Umbilical cord (tissue), 1 donor: ENCODE measurements at regions not wholly inside any gene's neighbourhood (a gene's known extent, or its start where the extent isn't known, plus 50 kb on each side); places are given as distances from the start of the nearest gene placed in this dataset.

Source experiments
- DNase-seq: peaks from one replicate; pipeline ENCODE4 v3.0.0-alpha.2; 2015; ENCODE audit warnings: low spot score

- no peak for DNase-seq
Measured at GRCh38 chr3:74351213-74351612, 263.2 kb downstream of the CNTN3 start.

GRCh38 chr3:74349015-74349414 is 265.4 kb downstream of the CNTN3 start:
- no peak for DNase-seq

GRCh38 chr3:74347563-74348268 is 266.7 kb downstream of the CNTN3 start:
- no peak for DNase-seq

GRCh38 chr3:74346896-74347295 is 267.6 kb downstream of the CNTN3 start:
- DNase-seq = no peak

GRCh38 chr3:74345701-74346100 is 268.8 kb downstream of the CNTN3 start:
- DNase-seq = no peak

- DNase-seq = no peak
Measured at GRCh38 chr3:74344865-74345440, 269.5 kb downstream of the CNTN3 start.

- DNase-seq = no peak
Measured at GRCh38 chr3:74343391-74343790, 271.1 kb downstream of the CNTN3 start.

- no peak for DNase-seq
Measured at GRCh38 chr3:74338998-74339397, 275.5 kb downstream of the CNTN3 start.

- no peak for DNase-seq
Measured at GRCh38 chr3:74332165-74332564, 282.3 kb downstream of the CNTN3 start.

GRCh38 chr3:74331711-74332110 is 282.7 kb downstream of the CNTN3 start:
- DNase-seq = no peak

GRCh38 chr3:74329096-74329495 is 285.4 kb downstream of the CNTN3 start:
- no peak for DNase-seq

GRCh38 chr3:74328435-74328834 is 286.0 kb downstream of the CNTN3 start:
- DNase-seq = no peak

GRCh38 chr3:74315291-74315690 is 299.2 kb downstream of the CNTN3 start:
- DNase-seq = no peak

- DNase-seq = no peak
Measured at GRCh38 chr3:74314696-74315095, 299.8 kb downstream of the CNTN3 start.

- DNase-seq = no peak
Measured at GRCh38 chr3:74309716-74310115, 304.7 kb downstream of the CNTN3 start.

GRCh38 chr3:74304424-74304823 is 310.0 kb downstream of the CNTN3 start:
- no peak for DNase-seq

- no peak for DNase-seq
Measured at GRCh38 chr3:74303711-74304110, 310.7 kb downstream of the CNTN3 start.

- no peak for DNase-seq
Measured at GRCh38 chr3:74302969-74303368, 311.5 kb downstream of the CNTN3 start.

GRCh38 chr3:74302281-74302680 is 312.2 kb downstream of the CNTN3 start:
- DNase-seq = no peak

GRCh38 chr3:74301056-74301455 is 313.4 kb downstream of the CNTN3 start:
- no peak for DNase-seq

- DNase-seq = no peak
Measured at GRCh38 chr3:74295479-74295878, 319.0 kb downstream of the CNTN3 start.

GRCh38 chr3:74288761-74289160 is 325.7 kb downstream of the CNTN3 start:
- DNase-seq = no peak

- no peak for DNase-seq
Measured at GRCh38 chr3:74287557-74287956, 326.9 kb downstream of the CNTN3 start.

- DNase-seq = no peak
Measured at GRCh38 chr3:74282202-74282601, 332.3 kb downstream of the CNTN3 start.
